MCF 10A (cell line): ENCODE measurements at regions not wholly inside any gene's neighbourhood (a gene's known extent, or its start where the extent isn't known, plus 50 kb on each side); places are given as distances from the start of the nearest gene placed in this dataset.

Experiments
- BruUV-seq: library from RNA; stranded (reverse); fragments of 400-500 nt; replicated peaks from 2 replicates; lab custom pipeline; 2021; lab: Mats Ljungman, UMichigan
- CTCF ChIA-PET: fragments of 300-600 bp; sonication (Branson Sonifier 250); formaldehyde crosslinking; extraction: SDS; loops from one replicate; lab custom pipeline; 2021; ENCODE audit warnings: antibody characterized with exemption, inconsistent platforms; lab: Yijun Ruan, JAX
- POLR2A ChIA-PET: fragments of 300-600, 350-650 bp; sonication (Branson Sonifier 250); formaldehyde crosslinking; extraction: SDS; loops from one replicate; lab custom pipeline; 2020; ENCODE audit warnings: antibody characterized with exemption, inconsistent platforms; lab: Yijun Ruan, JAX
- DNase-seq: peaks from one replicate; pipeline ENCODE4 v3.0.0-alpha.2; 2018; ENCODE audit not compliant: unreplicated experiment
- H3K27ac Mint-ChIP-seq: one replicate; pipeline ENCODE4 v1.8.0; 2022; ENCODE audit warnings: mild to moderate bottlenecking, low read depth, mixed read lengths; ENCODE audit not compliant: unreplicated experiment
- H3K27me3 Mint-ChIP-seq: one replicate; pipeline ENCODE4 v1.8.0; 2022; ENCODE audit warnings: mixed read lengths; ENCODE audit not compliant: insufficient read depth, unreplicated experiment
- H3K36me3 Mint-ChIP-seq: one replicate; pipeline ENCODE4 v1.8.0; 2022; ENCODE audit warnings: mild to moderate bottlenecking, moderate library complexity, mixed read lengths; ENCODE audit not compliant: insufficient read depth, unreplicated experiment
- H3K4me1 Mint-ChIP-seq: one replicate; pipeline ENCODE4 v1.8.0; 2022; ENCODE audit warnings: mixed read lengths; ENCODE audit not compliant: insufficient read depth, unreplicated experiment
- H3K4me3 Mint-ChIP-seq: one replicate; pipeline ENCODE4 v1.8.0; 2022; ENCODE audit warnings: mild to moderate bottlenecking, moderate library complexity, mixed read lengths; ENCODE audit not compliant: unreplicated experiment
- H3K9me3 Mint-ChIP-seq: one replicate; pipeline ENCODE4 v1.8.0; 2022; ENCODE audit warnings: mixed read lengths; ENCODE audit not compliant: unreplicated experiment
- CTCF ChIP-seq: fragments of 200-600 bp; IDR thresholded peaks from one replicate; pipeline ENCODE4 v1.8.0; 2022; ENCODE audit warnings: antibody characterized with exemption, mild to moderate bottlenecking; ENCODE audit not compliant: unreplicated experiment
- intact Hi-C: fragments of 100-400 bp; cut with micrococcal nuclease; formaldehyde crosslinking; loops from 2 replicates; pipeline ENCODE4 v1.14.1; 2022

GRCh38 chr4:136818811-136819330, 713.4 kb downstream of the PCDH18 start:
- POLR2A ChIA-PET = no interaction called here
- Mint-ChIP-seq H3K9me3 (no peaks in the 10 kb centered on the region), H3K27ac (no peak overlapping the region), H3K27me3 (no peaks in the 10 kb centered on the region), H3K4me3 (no peak overlapping the region), H3K36me3 (no peaks in the 10 kb centered on the region), H3K4me1 (no peaks in the 10 kb centered on the region)
- no TSS peak for BruUV-seq
- DNase-seq = no peak
- no peak for TF ChIP-seq CTCF
- intact Hi-C loops = no loop called here
- CTCF ChIA-PET = interaction anchor here (0.7 kb wide), 1 partner anchor 16 kb away, joined by 3 read pairs; no protein-coding TSS in a partner anchor

- ChIA-PET CTCF (no interaction called here), POLR2A (no interaction called here)
- H3K27ac Mint-ChIP-seq = no peak overlapping the region
- no TSS peak for BruUV-seq
- DNase-seq = no peak
- intact Hi-C loops = no loop called here
- no peak for TF ChIP-seq CTCF
- no peaks in the 10 kb centered on the region for H3K4me1 Mint-ChIP-seq
- H3K4me3 Mint-ChIP-seq = no peak overlapping the region
- H3K9me3 Mint-ChIP-seq = no peaks in the 10 kb centered on the region
- no peaks in the 10 kb centered on the region for H3K36me3 Mint-ChIP-seq
- no peaks in the 10 kb centered on the region for H3K27me3 Mint-ChIP-seq
These were observed 720.0 kb downstream of the PCDH18 start for GRCh38 chr4:136812100-136812880.

- BruUV-seq = no TSS peak
These were observed 720.7 kb downstream of the PCDH18 start for GRCh38 chr4:136811496-136812077.

More at GRCh38 chr4:136811496-136812077, 720.7 kb downstream of the PCDH18 start:
- no peaks in the 10 kb centered on the region for H3K36me3 Mint-ChIP-seq
- H3K27me3 Mint-ChIP-seq = no peaks in the 10 kb centered on the region
- no peaks in the 10 kb centered on the region for H3K4me1 Mint-ChIP-seq
- no peak for TF ChIP-seq CTCF
- CTCF ChIA-PET = no interaction called here
- DNase-seq = no peak
- no peaks in the 10 kb centered on the region for H3K9me3 Mint-ChIP-seq
- H3K4me3 Mint-ChIP-seq = no peak overlapping the region
- no peak overlapping the region for H3K27ac Mint-ChIP-seq
- POLR2A ChIA-PET = no interaction called here
- intact Hi-C loops = no loop called here
